NCI-H82 treated with DMSO at 0.1 percent for 48 hours (cell line): ENCODE measurements at regions not wholly inside any gene's neighbourhood (a gene's known extent, or its start where the extent isn't known, plus 50 kb on each side); places are given as distances from the start of the nearest gene placed in this dataset.

Experiments
- DNase-seq: peaks from one replicate; lab custom pipeline; 2025; ENCODE audit not compliant: unreplicated experiment; lab: John Stamatoyannopoulos, UW

GRCh38 chr4:108336076-108336475 lies 167.3 kb upstream of the LEF1 start:
- DNase-seq, result no peak

- DNase-seq, result no peak
Observed at GRCh38 chr4:108335081-108335480, 166.3 kb upstream of the LEF1 start.

- DNase-seq, result no peak
Observed at GRCh38 chr4:108334031-108334430, 165.3 kb upstream of the LEF1 start.

GRCh38 chr4:108333353-108333942 lies 164.7 kb upstream of the LEF1 start:
- no peak for DNase-seq

GRCh38 chr4:108331905-108332632 lies 163.3 kb upstream of the LEF1 start:
- no peak for DNase-seq

GRCh38 chr4:108328383-108328732 lies 159.6 kb upstream of the LEF1 start:
- DNase-seq, result no peak

GRCh38 chr4:108327642-108328382 lies 159.1 kb upstream of the LEF1 start:
- DNase-seq, result no peak

- DNase-seq, result no peak
Observed at GRCh38 chr4:108325561-108325960, 156.8 kb upstream of the LEF1 start.

- DNase-seq, result no peak
Observed at GRCh38 chr4:108324450-108324849, 155.7 kb upstream of the LEF1 start.

GRCh38 chr4:108322497-108322896 lies 153.8 kb upstream of the LEF1 start:
- DNase-seq, result no peak

GRCh38 chr4:108320061-108320460 lies 151.3 kb upstream of the LEF1 start:
- DNase-seq, result no peak

- DNase-seq, result no peak
Observed at GRCh38 chr4:108317377-108317776, 148.6 kb upstream of the LEF1 start.

GRCh38 chr4:108315694-108316093 lies 147.0 kb upstream of the LEF1 start:
- no peak for DNase-seq

GRCh38 chr4:108314900-108315589 lies 146.3 kb upstream of the LEF1 start:
- DNase-seq, result no peak

GRCh38 chr4:108313546-108314339 lies 145.0 kb upstream of the LEF1 start:
- DNase-seq, result no peak

- DNase-seq, result no peak
Observed at GRCh38 chr4:108311313-108311712, 142.6 kb upstream of the LEF1 start.

- DNase-seq, result no peak
Observed at GRCh38 chr4:108303488-108304177, 134.9 kb upstream of the LEF1 start.

- no peak for DNase-seq
Observed at GRCh38 chr4:108301545-108302251, 133.0 kb upstream of the LEF1 start.

GRCh38 chr4:108297605-108298004 lies 128.9 kb upstream of the LEF1 start:
- no peak for DNase-seq

GRCh38 chr4:108292229-108292628 lies 123.5 kb upstream of the LEF1 start:
- DNase-seq, result no peak
